Breast epithelium (tissue), 3 donors: ENCODE measurements at regions not wholly inside any gene's neighbourhood (a gene's known extent, or its start where the extent isn't known, plus 50 kb on each side); places are given as distances from the start of the nearest gene placed in this dataset.

Source experiments
- POLR2A ChIP-seq: fragments of 450-650 bp; IDR thresholded peaks from one replicate; pipeline ENCODE4 v1.6.1; 2016; ENCODE audit warnings: antibody characterized with exemption, mild to moderate bottlenecking, moderate library complexity
- POLR2AphosphoS5 ChIP-seq, 3 donors: sonication (generic); formaldehyde crosslinking; IDR thresholded peaks; one replicate each; pipeline ENCODE4 v1.6.1; 2017; ENCODE audit warnings: antibody characterized with exemption in 3 of 3
- TF ChIP-seq, protein P1 (sequence below), 3 donors: fragments of 450-650 bp; IDR thresholded peaks; one replicate each; pipeline ENCODE4 v1.5.1; 2016 to 2017; ENCODE audit warnings: antibody characterized with exemption in 3 of 3, mild to moderate bottlenecking in 3 of 3, moderate library complexity in 3 of 3

DNA sequence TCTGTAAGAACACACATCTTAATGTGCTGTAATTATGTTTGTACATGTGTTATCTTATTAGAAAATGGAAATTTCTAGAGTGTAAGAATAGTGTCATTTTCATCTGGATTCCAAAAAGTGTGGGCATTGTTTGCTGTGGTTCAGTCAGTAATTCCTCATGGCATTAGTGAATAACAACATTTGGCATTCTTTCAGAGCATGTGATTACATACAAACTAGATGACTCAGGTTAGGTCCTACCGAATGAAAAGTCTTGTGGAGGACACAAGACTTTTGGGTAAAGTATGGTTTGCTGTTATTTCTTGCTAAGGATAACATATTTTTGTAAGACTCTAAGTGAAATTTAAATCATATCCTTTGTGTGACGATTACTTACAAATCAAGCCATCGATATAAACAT is 593.1 kb upstream of the NRXN1 start:
- TF ChIP-seq, protein P1, sequence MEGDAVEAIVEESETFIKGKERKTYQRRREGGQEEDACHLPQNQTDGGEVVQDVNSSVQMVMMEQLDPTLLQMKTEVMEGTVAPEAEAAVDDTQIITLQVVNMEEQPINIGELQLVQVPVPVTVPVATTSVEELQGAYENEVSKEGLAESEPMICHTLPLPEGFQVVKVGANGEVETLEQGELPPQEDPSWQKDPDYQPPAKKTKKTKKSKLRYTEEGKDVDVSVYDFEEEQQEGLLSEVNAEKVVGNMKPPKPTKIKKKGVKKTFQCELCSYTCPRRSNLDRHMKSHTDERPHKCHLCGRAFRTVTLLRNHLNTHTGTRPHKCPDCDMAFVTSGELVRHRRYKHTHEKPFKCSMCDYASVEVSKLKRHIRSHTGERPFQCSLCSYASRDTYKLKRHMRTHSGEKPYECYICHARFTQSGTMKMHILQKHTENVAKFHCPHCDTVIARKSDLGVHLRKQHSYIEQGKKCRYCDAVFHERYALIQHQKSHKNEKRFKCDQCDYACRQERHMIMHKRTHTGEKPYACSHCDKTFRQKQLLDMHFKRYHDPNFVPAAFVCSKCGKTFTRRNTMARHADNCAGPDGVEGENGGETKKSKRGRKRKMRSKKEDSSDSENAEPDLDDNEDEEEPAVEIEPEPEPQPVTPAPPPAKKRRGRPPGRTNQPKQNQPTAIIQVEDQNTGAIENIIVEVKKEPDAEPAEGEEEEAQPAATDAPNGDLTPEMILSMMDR (IDR thresholded peaks at IDR 0.05): no peak
- TF ChIP-seq POLR2A: no peak
- TF ChIP-seq POLR2AphosphoS5 (IDR thresholded peaks at IDR 0.05): no peak
